Retina (tissue), 1 donor: ENCODE measurements at regions not wholly inside any gene's neighbourhood (a gene's known extent, or its start where the extent isn't known, plus 50 kb on each side); places are given as distances from the start of the nearest gene placed in this dataset.
"Not testable (repeated sequence)": the region's sequence is repeated elsewhere in the genome, so short reads cannot be mapped to it uniquely, and the experiment has no call there.

ENCODE experiments used
- DNase-seq: peaks from one replicate; pipeline ENCODE4 v3.0.0-alpha.2; 2016

GRCh38 chr14:30450631-30451545 is 108.1 kb upstream of the G2E3 start:
- peak; percentile 49 for DNase-seq

- no peak for DNase-seq
These were observed 102.7 kb upstream of the G2E3 start for GRCh38 chr14:30456296-30456695.

- DNase-seq = no peak
These were observed 96.6 kb upstream of the G2E3 start for GRCh38 chr14:30462358-30462757.

- DNase-seq = no peak
These were observed 94.5 kb upstream of the G2E3 start for GRCh38 chr14:30464481-30464880.

- no peak for DNase-seq
These were observed 90.6 kb upstream of the G2E3 start for GRCh38 chr14:30468354-30468753.

- no peak for DNase-seq
These were observed 87.0 kb upstream of the G2E3 start for GRCh38 chr14:30471980-30472379.

- DNase-seq = not testable (repeated sequence)
These were observed 84.9 kb upstream of the G2E3 start for GRCh38 chr14:30473846-30474696.

- no peak for DNase-seq
These were observed 76.7 kb upstream of the G2E3 start for GRCh38 chr14:30482276-30482675.

GRCh38 chr14:30484201-30484600 is 74.8 kb upstream of the G2E3 start:
- DNase-seq = no peak

- no peak for DNase-seq
These were observed 74.0 kb upstream of the G2E3 start for GRCh38 chr14:30484976-30485375.

GRCh38 chr14:30496852-30497251 is 62.1 kb upstream of the G2E3 start:
- DNase-seq = no peak

- DNase-seq = no peak
These were observed 59.6 kb upstream of the G2E3 start for GRCh38 chr14:30499358-30499757.

- no peak for DNase-seq
These were observed 58.7 kb upstream of the G2E3 start for GRCh38 chr14:30500222-30500621.

GRCh38 chr14:30507209-30507608 is 51.7 kb upstream of the G2E3 start:
- DNase-seq = no peak
